Activated naive CD4-positive, alpha-beta T cell (primary cell): ENCODE measurements at regions not wholly inside any gene's neighbourhood (a gene's known extent, or its start where the extent isn't known, plus 50 kb on each side); places are given as distances from the start of the nearest gene placed in this dataset.

Source experiments
- DNase-seq, 4 experiments: peaks; one replicate each; lab custom pipeline; 2025; lab: John Stamatoyannopoulos, UW

DNA sequence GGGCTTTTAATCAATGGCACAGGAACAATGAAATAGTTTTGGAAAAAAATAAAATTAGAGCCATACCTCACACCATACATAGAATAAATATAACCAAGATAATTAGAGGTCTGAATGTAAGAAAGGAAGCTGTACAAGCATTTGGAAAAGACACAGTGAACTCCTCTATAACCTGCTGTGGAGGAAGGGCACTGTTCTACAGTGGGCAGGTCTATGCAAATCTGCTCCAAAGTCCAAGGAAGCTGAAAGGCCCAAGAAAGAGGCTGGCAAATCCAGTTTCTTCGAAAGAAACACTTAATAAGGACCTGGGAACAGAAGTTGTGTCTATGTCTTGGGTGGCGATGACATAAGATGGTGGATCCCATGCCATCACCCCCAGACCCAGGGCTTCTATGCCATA lies 169.4 kb upstream of the RALGAPA2 start:
- DNase-seq = no peak

GRCh38 chr20:20877079-20877478 lies 164.6 kb upstream of the RALGAPA2 start:
- no peak for DNase-seq

GRCh38 chr20:20875716-20876115 lies 163.3 kb upstream of the RALGAPA2 start:
- no peak for DNase-seq

DNA sequence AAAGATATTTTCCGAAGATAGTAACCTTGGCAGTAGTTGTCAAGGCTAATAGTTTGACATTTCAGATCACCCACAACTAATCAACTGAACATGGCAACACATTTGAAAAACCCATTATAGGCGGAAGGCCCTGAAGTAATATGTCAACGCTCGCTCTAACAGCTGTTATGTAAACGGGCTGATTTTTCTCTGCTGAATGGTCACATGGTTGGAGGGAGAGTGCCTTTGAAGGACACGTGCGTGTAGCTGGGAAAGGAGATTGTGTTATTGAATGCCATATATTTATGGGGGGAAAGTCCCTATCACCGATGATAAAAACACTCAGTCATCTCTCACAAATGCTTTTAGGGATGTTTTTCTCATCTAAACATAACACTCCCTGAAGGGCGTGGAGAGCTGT lies 160.0 kb upstream of the RALGAPA2 start:
- no peak for DNase-seq

- DNase-seq = no peak
Measured at GRCh38 chr20:20869161-20869775, 156.8 kb upstream of the RALGAPA2 start.

DNA sequence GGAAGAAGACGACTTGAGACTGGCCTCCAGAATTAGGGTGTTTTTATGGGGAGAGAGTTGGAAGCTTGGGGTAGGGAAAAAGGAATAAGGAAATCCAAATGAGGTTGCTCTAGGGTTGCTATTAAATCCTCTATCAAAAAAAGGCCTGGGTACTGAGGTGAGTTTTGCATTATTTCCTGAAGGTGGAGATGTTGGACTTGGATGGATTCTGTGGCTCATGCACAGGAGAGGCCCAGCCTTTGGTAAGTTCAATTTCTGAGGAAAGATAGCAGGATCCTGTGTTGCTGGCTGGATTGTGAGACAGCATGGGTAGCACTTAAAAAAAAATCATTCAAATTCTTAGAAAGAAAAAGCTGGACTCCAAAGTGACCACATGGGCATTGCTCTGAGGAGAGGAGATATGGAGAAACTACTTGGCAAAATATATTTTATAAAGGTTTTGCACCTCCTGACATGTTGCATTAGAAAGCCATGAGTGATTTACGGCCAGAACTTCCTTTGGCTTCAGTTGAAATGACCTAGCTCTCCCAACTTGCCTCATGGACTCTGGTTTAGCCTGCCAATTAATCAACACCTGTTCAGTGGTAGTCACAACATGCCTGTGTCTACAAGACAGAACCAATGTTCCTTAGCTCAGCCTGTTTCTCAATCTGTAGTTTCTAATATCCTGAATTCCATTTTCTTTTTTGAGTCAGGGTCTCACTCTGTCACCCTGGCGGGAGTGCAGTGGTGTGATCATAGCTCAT lies 152.1 kb upstream of the RALGAPA2 start:
- no peak for DNase-seq

- DNase-seq = peak; percentile 73 to 93 (median 82)
Measured at GRCh38 chr20:20860078-20860806, 147.8 kb upstream of the RALGAPA2 start.

DNA sequence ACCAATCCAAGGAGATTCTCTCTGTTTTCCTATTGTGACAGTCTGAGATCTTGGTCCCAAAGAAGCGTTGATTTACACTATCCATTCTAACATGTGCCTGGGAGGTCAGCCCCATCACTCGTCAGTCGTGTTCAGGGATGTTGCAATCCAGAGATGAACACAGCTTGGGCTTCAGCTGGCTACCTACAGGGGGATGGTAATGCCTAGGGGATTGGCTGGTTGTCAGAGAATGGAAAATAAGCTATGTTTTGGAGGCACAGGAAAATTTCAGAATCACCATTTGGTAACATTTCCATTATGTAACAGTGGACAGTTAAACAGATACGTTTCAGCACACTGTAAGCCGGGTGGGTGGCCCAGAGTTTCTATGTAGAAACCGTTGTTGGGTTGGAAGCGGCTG lies 147.1 kb upstream of the RALGAPA2 start:
- no peak for DNase-seq

DNA sequence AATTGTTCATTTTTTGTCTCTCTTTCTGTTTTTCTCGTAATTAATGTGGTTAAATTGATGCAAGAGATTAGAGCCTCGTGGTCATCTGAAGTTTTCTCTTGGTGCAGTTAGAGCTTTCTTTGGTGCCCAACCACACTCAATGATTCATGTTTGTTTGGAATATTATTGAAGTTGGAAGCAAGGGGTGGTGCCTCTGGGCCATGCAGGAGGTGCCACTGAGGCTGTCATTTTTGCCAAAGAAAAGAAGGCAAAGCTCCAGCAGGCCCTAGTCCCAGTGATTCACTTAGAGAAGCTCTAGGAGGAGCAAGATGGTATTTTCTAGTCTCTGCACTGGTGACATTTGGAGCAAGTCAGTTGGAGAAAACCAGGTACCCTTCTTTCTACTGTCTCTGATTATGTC lies 144.5 kb upstream of the RALGAPA2 start:
- DNase-seq = no peak

DNA sequence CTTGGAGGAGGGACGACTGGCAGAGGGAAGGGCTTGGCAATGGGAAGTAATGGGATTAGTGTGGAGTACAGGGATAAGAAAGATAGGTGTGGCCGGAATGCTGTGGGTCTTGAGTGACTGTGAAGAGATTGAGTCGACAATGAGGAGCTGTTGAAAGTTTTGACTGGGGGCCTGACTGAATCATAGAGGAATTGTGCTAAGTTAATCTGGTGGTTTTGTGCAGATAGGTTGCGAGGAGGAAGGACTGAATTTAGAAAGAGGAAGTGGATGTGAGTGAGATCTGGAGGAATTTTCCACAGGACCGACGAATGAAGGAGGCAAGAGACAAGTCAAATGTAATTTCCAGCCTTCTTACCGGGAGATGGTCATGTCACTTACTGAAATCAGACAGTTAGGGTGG lies 143.9 kb upstream of the RALGAPA2 start:
- no peak for DNase-seq

- DNase-seq = no peak
Measured at GRCh38 chr20:20851385-20851784, 138.9 kb upstream of the RALGAPA2 start.

- DNase-seq = no peak
Measured at GRCh38 chr20:20850407-20850806, 138.0 kb upstream of the RALGAPA2 start.

DNA sequence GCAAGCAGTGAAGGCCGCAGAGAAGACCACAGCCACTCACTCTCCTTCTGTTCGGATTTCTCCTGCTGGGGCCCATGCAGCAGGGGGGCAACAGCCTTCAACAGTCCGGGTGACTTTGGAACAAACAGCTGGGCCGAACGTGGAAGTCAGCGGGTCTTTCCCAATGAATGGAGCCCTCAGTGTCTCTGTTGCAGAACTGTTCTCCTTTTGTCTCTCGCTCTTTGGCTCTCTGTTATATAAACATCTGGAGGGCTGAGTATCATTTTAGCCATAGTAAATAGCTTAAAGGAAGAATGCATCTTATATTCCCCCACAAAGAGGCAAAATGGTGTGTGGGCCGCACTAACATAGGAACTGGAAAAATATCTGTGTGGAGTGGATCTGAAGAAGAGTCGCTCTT lies 136.7 kb upstream of the RALGAPA2 start:
- DNase-seq = no peak

DNA sequence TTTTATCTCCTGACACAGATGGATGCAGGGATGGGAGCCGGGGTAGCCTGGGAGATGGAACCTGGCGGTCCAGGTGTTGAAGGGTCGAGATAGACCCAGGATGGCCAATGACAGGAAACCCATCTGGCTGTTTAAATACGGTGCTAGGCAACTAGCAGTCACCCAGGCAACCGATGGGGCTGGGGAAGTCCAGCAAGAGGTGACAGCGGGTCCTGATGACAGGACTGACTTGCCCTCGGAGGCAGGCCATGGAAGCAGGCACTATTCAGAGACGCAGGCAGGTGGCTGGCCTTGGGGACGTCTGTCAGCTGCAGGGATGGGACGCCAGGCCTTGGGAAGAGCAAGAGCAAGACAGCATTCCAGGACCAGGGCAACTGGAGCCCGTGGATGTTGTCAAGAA lies 135.4 kb upstream of the RALGAPA2 start:
- no peak for DNase-seq

- DNase-seq = no peak
Measured at GRCh38 chr20:20843982-20844381, 131.5 kb upstream of the RALGAPA2 start.

GRCh38 chr20:20839771-20840170 lies 127.3 kb upstream of the RALGAPA2 start:
- no peak for DNase-seq

GRCh38 chr20:20837574-20838021 lies 125.2 kb upstream of the RALGAPA2 start:
- DNase-seq = peak in 1 of 4 experiments; percentile 7

GRCh38 chr20:20836836-20837235 lies 124.4 kb upstream of the RALGAPA2 start:
- no peak for DNase-seq

- no peak for DNase-seq
Measured at GRCh38 chr20:20835897-20836296, 123.5 kb upstream of the RALGAPA2 start.

GRCh38 chr20:20834008-20834407 lies 121.6 kb upstream of the RALGAPA2 start:
- no peak for DNase-seq

GRCh38 chr20:20832715-20833114 lies 120.3 kb upstream of the RALGAPA2 start:
- DNase-seq = no peak

DNA sequence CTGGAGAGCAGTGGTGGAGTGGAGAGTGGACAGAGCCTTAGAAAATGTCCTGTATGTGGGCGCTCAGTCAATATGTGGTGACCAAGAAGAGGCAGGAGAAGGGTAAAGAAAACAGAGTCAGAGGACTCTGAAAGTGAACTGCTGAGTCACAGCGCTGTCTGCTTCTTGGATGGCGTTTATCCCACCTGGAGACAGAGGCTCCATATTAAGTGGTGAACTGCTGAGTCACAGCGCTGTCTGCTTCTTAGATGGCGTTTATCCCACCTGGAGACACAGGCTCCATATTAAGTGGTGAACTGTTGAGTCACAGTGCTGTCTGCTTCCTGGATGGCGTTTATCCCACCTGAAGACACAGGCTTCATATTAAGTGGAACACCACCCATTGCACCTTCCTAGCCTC lies 119.3 kb upstream of the RALGAPA2 start:
- no peak for DNase-seq

DNA sequence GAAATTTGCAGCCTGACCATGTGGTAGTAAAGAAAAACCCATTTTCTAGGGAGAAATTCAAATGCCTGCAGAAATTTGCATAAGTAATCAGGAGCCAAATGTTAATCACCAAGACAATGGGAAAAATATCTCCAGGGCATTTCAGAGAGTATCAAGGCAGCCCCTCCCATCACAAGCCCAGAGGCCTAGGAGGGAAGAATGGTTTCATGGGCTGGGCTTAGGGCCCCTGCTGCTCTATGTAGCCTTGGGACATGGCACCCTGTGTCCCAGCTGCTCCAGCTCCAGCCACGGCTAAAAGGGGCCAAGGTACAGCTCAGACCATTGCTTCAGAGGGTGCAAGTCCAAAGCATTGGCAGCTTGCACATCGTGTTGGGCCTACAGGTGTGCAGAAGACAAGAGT lies 117.2 kb upstream of the RALGAPA2 start:
- DNase-seq = no peak
